Liver (tissue), 8 donors: ENCODE measurements at regions not wholly inside any gene's neighbourhood (a gene's known extent, or its start where the extent isn't known, plus 50 kb on each side); places are given as distances from the start of the nearest gene placed in this dataset.

Source experiments
- DNase-seq: peaks from one replicate; pipeline ENCODE4 v3.0.0-alpha.2; 2017; ENCODE audit warnings: low spot score
- H3K27ac ChIP-seq, 2 donors: one replicate each; pipeline ENCODE4 v1.7.0; 2013; ENCODE audit warnings: inconsistent platforms in 2 of 2, low read length in 2 of 2, control low read depth in 1 of 2, low read depth in 1 of 2, mild to moderate bottlenecking in 1 of 2
- H3K27me3 ChIP-seq, 4 donors: one replicate each; pipeline versions ENCODE4 v1.6.1 to v1.7.0; 2013; ENCODE audit warnings: low read length in 3 of 4, inconsistent platforms in 1 of 4, mild to moderate bottlenecking in 1 of 4, moderate library complexity in 1 of 4; ENCODE audit not compliant: control insufficient read depth in 4 of 4, insufficient read depth in 4 of 4
- H3K36me3 ChIP-seq, 4 donors: one replicate each; pipeline versions ENCODE4 v1.6.1 to v1.7.0; 2013; ENCODE audit warnings: low read length in 3 of 4, mild to moderate bottlenecking in 3 of 4, low read depth in 1 of 4, moderate library complexity in 1 of 4; ENCODE audit not compliant: control insufficient read depth in 4 of 4, insufficient read depth in 3 of 4
- H3K4me1 ChIP-seq, 4 donors: one replicate each; pipeline versions ENCODE4 v1.6.1 to v1.7.0; 2013; ENCODE audit warnings: low read length in 3 of 4, mild to moderate bottlenecking in 3 of 4, moderate library complexity in 1 of 4; ENCODE audit not compliant: control insufficient read depth in 4 of 4, insufficient read depth in 4 of 4
- H3K4me3 ChIP-seq, 3 donors: one replicate each; pipeline versions ENCODE4 v1.6.1 to v1.7.0; 2013; ENCODE audit warnings: low read length in 3 of 3, control low read depth in 1 of 3, low read depth in 1 of 3, mild to moderate bottlenecking in 1 of 3
- H3K9ac ChIP-seq, 2 donors: one replicate each; pipeline ENCODE4 v1.7.0; 2013; ENCODE audit warnings: low read length in 2 of 2, mild to moderate bottlenecking in 2 of 2, moderate library complexity in 2 of 2, control low read depth in 1 of 2, low read depth in 1 of 2
- H3K9me3 ChIP-seq, 4 donors: one replicate each; pipeline versions ENCODE4 v1.6.1 to v1.7.0; 2013; ENCODE audit warnings: low read length in 3 of 4; ENCODE audit not compliant: control insufficient read depth in 4 of 4
- EGR1 ChIP-seq, 2 donors: IDR thresholded peaks; 2 replicates each; pipeline ENCODE4 v1.6.1; 2016 to 2018; ENCODE audit warnings: antibody characterized with exemption in 2 of 2, low read depth in 2 of 2
- GABPA ChIP-seq, 2 donors: IDR thresholded peaks in 1 of 2; conservative IDR thresholded peaks in 1 of 2; 2 replicates each; pipeline ENCODE4 v1.6.1; 2016; ENCODE audit warnings: antibody characterized with exemption in 2 of 2, mild to moderate bottlenecking in 1 of 2, moderate library complexity in 1 of 2
- JUND ChIP-seq, 2 donors: IDR thresholded peaks; 2 replicates each; pipeline ENCODE4 v1.6.1; 2016; ENCODE audit warnings: antibody characterized with exemption in 2 of 2
- SP1 ChIP-seq: IDR thresholded peaks from 2 replicates; pipeline ENCODE4 v1.6.1; 2018; ENCODE audit warnings: antibody characterized with exemption, mild to moderate bottlenecking
- WGBS: extraction: QIAGEN DNeasy Blood & Tissue Kit; methylation state at CpG from one replicate; pipeline ENCODE4 v1.1.7; 2013; 5-methylcytosine and 5-hydroxymethylcytosine counted together
- TF ChIP-seq, protein P1 (sequence below): IDR thresholded peaks from 2 replicates; pipeline ENCODE4 v1.6.1; 2016; ENCODE audit warnings: antibody characterized with exemption
- TF ChIP-seq, protein P2 (sequence below): fragments of 150-350 bp; IDR thresholded peaks from 2 replicates; pipeline ENCODE4 v1.5.1; 2017; ENCODE audit warnings: improper control_type of control experiment, low read depth, low read length; ENCODE audit not compliant: missing input control
- TF ChIP-seq, protein P3 (sequence below): IDR thresholded peaks from 2 replicates; pipeline ENCODE4 v1.6.1; 2016; ENCODE audit warnings: antibody characterized with exemption, mild to moderate bottlenecking
- TF ChIP-seq, protein P4 (sequence below): IDR thresholded peaks from 2 replicates; pipeline ENCODE4 v1.6.1; 2016; ENCODE audit warnings: antibody characterized with exemption
- TF ChIP-seq, protein P5 (sequence below): IDR thresholded peaks from 2 replicates; pipeline ENCODE4 v1.6.1; 2016; ENCODE audit warnings: antibody characterized with exemption
- donor health status: healthy.
- donor health status: healthy.
- donor health status: healthy.
- donor health status: healthy.
- donor health status: healthy.

DNA sequence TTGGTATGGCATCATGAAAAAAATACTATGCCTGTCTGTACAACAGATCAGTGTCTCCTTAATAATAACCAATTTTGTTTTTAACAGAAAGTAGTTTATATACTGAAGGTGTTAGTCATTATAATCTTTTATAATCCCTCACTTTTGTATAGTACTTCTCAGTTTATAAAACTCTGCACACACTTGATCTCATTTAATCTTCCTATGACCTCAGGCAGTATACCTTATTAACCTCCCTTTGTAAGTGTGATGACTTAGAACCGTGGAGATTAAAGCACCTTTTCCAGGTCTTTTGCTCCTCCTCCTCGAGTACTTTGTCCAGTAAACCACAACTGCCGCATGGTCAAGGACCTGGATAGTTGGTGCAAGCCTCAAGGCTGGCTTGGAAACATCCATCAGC is 945.5 kb downstream of the EPHA4 start:
- H3K27ac ChIP-seq, result no peak overlapping the region
- H3K27me3 ChIP-seq, result no peaks in the 10 kb centered on the region
- H3K9me3 ChIP-seq, result no peaks in the 10 kb centered on the region
- H3K4me3 ChIP-seq, result no peak overlapping the region
- 52% methylated on average over 3 of the region's 3 CpGs for WGBS
- no peaks in the 10 kb centered on the region for H3K36me3 ChIP-seq
- no peak for TF ChIP-seq JUND (IDR thresholded peaks at IDR 0.05)
- TF ChIP-seq, protein P1, sequence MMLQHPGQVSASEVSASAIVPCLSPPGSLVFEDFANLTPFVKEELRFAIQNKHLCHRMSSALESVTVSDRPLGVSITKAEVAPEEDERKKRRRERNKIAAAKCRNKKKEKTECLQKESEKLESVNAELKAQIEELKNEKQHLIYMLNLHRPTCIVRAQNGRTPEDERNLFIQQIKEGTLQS, result no peak
- DNase-seq, result no peak
- H3K9ac ChIP-seq, result no peak overlapping the region
- H3K4me1 ChIP-seq, result no peaks in the 10 kb centered on the region

DNA sequence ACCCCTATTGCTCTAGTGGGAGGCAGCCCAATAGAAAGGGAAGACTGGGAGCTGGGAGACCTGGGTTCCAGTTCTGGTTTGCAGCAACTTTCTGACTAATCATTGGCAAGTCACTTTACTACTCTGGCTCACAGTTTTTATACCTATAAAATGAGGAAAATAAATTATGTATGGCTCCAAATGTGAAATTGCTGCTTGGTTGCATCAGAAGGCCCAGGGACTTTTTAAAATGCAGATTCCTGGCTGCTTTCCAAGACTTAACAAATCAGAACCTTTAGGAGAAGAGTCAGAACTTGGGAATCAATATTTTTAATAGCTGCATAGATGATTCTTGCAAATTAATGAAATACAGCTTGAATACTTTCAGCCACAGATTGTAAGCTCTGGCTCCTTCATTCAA is 943.9 kb downstream of the EPHA4 start:
- TF ChIP-seq EGR1 (IDR thresholded peaks at IDR 0.05; ENCODE audit: low read depth in 2 of 2) (no peak), JUND (IDR thresholded peaks at IDR 0.05) (no peak), SP1 (no peak), GABPA (IDR thresholded peaks at IDR 0.05 in 1 of 2, conservative IDR thresholded peaks at IDR 0.05 in 1 of 2) (no peak)
- TF ChIP-seq, protein P2, sequence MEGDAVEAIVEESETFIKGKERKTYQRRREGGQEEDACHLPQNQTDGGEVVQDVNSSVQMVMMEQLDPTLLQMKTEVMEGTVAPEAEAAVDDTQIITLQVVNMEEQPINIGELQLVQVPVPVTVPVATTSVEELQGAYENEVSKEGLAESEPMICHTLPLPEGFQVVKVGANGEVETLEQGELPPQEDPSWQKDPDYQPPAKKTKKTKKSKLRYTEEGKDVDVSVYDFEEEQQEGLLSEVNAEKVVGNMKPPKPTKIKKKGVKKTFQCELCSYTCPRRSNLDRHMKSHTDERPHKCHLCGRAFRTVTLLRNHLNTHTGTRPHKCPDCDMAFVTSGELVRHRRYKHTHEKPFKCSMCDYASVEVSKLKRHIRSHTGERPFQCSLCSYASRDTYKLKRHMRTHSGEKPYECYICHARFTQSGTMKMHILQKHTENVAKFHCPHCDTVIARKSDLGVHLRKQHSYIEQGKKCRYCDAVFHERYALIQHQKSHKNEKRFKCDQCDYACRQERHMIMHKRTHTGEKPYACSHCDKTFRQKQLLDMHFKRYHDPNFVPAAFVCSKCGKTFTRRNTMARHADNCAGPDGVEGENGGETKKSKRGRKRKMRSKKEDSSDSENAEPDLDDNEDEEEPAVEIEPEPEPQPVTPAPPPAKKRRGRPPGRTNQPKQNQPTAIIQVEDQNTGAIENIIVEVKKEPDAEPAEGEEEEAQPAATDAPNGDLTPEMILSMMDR, result no peak
- TF ChIP-seq, protein P3, sequence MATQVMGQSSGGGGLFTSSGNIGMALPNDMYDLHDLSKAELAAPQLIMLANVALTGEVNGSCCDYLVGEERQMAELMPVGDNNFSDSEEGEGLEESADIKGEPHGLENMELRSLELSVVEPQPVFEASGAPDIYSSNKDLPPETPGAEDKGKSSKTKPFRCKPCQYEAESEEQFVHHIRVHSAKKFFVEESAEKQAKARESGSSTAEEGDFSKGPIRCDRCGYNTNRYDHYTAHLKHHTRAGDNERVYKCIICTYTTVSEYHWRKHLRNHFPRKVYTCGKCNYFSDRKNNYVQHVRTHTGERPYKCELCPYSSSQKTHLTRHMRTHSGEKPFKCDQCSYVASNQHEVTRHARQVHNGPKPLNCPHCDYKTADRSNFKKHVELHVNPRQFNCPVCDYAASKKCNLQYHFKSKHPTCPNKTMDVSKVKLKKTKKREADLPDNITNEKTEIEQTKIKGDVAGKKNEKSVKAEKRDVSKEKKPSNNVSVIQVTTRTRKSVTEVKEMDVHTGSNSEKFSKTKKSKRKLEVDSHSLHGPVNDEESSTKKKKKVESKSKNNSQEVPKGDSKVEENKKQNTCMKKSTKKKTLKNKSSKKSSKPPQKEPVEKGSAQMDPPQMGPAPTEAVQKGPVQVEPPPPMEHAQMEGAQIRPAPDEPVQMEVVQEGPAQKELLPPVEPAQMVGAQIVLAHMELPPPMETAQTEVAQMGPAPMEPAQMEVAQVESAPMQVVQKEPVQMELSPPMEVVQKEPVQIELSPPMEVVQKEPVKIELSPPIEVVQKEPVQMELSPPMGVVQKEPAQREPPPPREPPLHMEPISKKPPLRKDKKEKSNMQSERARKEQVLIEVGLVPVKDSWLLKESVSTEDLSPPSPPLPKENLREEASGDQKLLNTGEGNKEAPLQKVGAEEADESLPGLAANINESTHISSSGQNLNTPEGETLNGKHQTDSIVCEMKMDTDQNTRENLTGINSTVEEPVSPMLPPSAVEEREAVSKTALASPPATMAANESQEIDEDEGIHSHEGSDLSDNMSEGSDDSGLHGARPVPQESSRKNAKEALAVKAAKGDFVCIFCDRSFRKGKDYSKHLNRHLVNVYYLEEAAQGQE, result no peak
- TF ChIP-seq, protein P1, result no peak
- TF ChIP-seq, protein P4, sequence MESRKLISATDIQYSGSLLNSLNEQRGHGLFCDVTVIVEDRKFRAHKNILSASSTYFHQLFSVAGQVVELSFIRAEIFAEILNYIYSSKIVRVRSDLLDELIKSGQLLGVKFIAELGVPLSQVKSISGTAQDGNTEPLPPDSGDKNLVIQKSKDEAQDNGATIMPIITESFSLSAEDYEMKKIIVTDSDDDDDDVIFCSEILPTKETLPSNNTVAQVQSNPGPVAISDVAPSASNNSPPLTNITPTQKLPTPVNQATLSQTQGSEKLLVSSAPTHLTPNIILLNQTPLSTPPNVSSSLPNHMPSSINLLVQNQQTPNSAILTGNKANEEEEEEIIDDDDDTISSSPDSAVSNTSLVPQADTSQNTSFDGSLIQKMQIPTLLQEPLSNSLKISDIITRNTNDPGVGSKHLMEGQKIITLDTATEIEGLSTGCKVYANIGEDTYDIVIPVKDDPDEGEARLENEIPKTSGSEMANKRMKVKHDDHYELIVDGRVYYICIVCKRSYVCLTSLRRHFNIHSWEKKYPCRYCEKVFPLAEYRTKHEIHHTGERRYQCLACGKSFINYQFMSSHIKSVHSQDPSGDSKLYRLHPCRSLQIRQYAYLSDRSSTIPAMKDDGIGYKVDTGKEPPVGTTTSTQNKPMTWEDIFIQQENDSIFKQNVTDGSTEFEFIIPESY, result no peak
- TF ChIP-seq, protein P5, sequence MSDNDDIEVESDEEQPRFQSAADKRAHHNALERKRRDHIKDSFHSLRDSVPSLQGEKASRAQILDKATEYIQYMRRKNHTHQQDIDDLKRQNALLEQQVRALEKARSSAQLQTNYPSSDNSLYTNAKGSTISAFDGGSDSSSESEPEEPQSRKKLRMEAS, result no peak
- H3K27me3 ChIP-seq, result no peaks in the 10 kb centered on the region
- H3K4me1 ChIP-seq, result no peaks in the 10 kb centered on the region
- H3K27ac ChIP-seq, result no peak overlapping the region
- H3K9me3 ChIP-seq, result peaks cover 0 to 3% (median 0%) of the 10 kb centered on the region in 4 donors
- H3K9ac ChIP-seq, result no peak overlapping the region
- no peaks in the 10 kb centered on the region for H3K36me3 ChIP-seq
- H3K4me3 ChIP-seq, result no peak overlapping the region
- DNase-seq, result no peak
